LNCaP clone FGC (cell line): ENCODE measurements at regions not wholly inside any gene's neighbourhood (a gene's known extent, or its start where the extent isn't known, plus 50 kb on each side); places are given as distances from the start of the nearest gene placed in this dataset.

Experiments used
- DNase-seq: peaks from one replicate; pipeline ENCODE4 v3.0.0-alpha.2; 2011; ENCODE audit warnings: low read depth
- H3K4me3 ChIP-seq: 2 replicates; pipeline ENCODE4 v1.5.1; 2011; ENCODE audit warnings: mild to moderate bottlenecking, low read depth, low read length, control low read depth
- TF ChIP-seq, protein P1 (sequence below): IDR thresholded peaks from 2 replicates; pipeline ENCODE4 v1.5.1; 2012; ENCODE audit warnings: mild to moderate bottlenecking; ENCODE audit not compliant: control insufficient read depth, insufficient read depth; ENCODE audit errors: extremely low read depth

DNA sequence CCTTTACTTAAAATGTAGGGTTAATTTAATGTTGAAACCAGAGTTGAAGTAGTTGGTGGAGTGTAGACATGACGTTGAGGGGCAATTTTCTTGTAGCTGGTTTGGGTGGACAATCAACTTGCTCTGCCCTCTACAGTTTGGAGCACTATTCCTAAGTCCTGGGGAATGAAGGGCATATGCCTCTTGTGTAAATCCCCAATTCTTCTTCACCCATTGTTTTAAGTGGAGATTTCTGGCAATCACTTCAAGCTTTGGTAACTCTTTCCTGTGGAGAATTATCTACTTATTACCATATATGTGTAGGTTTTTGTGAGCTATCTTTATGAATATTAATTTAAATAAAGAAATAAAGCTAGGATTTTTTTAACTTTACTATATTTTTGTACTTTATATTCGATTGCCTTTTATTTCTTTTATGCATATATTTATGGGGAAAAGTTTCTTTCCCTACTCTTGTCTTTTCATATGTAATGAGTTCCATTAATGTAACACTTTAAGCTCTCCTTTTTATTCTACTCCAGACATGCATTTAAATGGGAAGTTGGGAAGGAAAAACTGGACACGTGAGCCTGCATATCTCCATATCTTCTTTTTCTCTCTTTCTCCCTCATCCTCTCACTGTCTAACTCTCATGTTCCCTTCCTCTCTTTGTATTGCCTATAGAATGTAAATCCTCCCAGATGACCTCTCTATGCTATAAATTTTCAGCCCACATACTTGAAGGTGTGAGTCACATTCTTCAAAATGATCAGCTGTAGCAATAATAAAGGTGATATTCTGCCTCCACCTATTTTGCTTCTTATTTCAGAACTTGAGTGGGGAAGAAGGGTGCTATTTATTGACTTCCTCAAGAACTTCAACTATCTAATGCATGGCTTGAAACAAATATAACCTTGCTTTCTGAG, 276.7 kb downstream of the PTPRC start:
- DNase-seq = no peak
- TF ChIP-seq, protein P1, sequence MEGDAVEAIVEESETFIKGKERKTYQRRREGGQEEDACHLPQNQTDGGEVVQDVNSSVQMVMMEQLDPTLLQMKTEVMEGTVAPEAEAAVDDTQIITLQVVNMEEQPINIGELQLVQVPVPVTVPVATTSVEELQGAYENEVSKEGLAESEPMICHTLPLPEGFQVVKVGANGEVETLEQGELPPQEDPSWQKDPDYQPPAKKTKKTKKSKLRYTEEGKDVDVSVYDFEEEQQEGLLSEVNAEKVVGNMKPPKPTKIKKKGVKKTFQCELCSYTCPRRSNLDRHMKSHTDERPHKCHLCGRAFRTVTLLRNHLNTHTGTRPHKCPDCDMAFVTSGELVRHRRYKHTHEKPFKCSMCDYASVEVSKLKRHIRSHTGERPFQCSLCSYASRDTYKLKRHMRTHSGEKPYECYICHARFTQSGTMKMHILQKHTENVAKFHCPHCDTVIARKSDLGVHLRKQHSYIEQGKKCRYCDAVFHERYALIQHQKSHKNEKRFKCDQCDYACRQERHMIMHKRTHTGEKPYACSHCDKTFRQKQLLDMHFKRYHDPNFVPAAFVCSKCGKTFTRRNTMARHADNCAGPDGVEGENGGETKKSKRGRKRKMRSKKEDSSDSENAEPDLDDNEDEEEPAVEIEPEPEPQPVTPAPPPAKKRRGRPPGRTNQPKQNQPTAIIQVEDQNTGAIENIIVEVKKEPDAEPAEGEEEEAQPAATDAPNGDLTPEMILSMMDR = no peak
- H3K4me3 ChIP-seq = no peak overlapping the region

DNA sequence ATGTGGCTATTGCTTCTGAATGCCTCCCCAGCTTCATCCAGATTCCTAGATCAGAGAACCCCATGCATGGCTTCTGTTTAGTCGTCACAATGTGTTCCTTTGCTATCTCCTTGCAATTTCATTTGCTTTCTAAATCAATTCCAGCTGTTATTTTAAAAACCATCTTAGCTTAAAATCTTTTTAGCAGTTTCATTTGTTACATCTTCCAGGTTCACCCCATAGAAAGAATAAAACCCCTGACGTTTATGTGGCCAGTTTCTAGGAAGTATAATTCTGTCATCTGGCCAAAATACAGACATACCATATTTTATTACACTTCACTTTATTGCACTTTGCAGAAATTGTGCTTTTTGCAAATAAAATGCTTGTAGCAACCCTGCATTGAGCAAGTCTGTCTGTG, 278.4 kb downstream of the PTPRC start:
- TF ChIP-seq, protein P1 = no peak
- H3K4me3 ChIP-seq = no peak overlapping the region
- DNase-seq = no peak

DNA sequence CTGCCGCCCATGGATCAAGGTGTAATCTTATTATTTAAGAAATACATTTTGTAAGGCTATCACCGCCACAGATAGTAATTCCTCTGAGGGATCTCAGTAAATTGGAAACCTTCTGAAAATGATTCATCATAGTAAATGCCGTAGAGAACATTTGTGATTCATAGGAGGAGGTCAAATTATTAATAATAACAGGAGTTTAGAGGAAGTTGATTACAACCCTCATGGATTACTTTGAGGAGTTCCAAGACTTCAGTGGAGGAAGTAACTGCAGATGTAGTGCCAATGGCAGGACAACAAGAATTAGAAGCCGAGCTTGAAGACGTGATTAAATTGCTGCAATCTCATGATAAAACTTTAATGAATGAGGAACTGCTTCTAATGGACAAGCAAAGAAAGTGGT, 280.1 kb downstream of the PTPRC start:
- DNase-seq = no peak
- TF ChIP-seq, protein P1 = no peak
- no peak overlapping the region for H3K4me3 ChIP-seq

DNA sequence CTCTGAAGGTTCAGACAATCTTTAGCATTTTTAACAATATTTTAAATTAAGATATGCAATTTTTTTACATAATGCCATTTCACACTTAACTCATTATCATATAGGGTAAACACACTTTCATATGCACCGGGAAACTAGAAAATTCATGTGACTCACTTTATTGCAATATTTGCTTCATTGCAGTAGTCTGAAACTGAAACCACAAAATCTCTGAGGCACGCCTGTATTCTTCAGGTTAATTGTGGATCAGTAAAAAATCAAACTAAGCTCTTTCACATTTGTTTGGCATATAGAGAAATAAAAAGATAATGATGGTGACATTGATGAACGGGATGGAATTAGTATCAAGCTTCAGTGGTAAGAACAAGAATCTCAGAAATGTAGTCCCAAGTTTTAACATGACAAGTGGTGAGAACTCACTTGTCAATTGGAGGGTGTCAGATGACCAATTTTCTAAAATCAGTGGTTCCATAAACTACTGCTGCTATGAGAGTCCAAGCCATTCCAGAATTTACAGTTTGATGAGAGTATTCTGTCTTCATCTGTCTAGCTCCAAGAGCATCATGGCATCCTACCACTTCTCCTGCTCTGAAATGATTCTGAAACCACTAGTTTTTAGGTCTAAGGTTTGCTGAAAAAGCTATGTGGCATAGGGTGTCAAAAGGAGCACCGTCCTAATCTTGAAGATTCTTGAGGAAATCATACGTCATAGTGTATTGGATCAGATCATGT, 281.0 kb downstream of the PTPRC start:
- TF ChIP-seq, protein P1 = no peak
- no peak for DNase-seq
- no peak overlapping the region for H3K4me3 ChIP-seq

DNA sequence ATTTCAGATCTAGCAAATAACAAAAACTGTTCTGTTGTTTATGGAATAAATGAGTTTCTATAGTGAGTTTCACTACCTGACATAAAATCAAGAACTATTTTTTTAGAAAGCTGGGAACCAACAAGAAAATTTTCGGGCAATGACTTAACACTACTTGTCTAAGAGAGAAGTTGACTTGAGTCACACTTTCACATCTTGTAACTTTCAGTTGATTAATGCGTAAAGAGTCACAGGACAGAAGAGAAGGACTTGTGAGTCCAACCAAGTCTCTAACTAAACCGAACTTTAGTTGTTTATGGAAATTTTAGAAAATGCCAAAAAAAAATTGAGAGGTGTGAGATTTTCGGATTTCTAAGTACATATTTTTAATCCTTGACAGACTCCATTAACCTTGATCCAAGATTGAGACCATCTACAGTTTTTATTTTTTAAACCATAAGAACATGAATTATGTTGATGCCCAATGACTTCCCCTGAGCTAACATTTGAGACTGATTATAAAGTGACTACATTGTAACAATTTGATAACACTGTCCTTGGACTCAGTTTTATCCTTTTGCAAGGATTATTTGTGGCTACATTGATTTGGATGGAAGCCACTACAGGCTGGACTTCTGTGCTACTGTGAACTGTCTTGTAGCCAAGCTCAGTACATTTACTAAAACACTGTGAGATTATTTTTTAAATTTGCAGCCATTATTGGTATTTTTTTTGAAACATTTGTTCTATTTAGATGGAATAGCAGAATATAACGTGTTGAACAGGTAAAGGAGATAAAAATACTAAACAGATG, 284.0 kb downstream of the PTPRC start:
- TF ChIP-seq, protein P1 = no peak
- DNase-seq = no peak
- H3K4me3 ChIP-seq = no peak overlapping the region

DNA sequence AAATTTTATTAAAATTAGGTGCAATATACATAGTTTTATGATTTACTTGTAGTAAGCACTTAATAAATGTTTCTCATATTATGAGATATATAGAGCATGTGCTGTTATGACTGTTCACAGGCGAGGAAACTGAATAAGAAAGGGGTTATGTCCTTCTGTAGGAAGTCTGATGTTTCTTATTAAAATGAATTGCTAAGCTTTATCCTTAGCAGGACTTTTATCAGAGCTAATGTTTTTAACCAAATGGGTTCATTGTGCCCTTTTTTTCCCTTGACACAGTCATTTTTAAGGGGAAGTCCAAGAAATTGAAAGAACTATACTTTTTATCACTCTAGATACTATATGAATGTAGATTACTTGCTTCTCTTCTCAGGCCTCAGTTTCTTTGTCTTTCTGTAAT, 285.2 kb downstream of the PTPRC start:
- TF ChIP-seq, protein P1 = no peak
- no peak overlapping the region for H3K4me3 ChIP-seq
- no peak for DNase-seq
